HG02973 (cell line): ENCODE measurements at regions not wholly inside any gene's neighbourhood (a gene's known extent, or its start where the extent isn't known, plus 50 kb on each side); places are given as distances from the start of the nearest gene placed in this dataset.

Source experiments
- ATAC-seq: cut with Tn5 transposase; IDR thresholded peaks from one replicate; pipeline ENCODE4 v1.9.1; 2021; ENCODE audit warnings: moderate library complexity; ENCODE audit not compliant: unreplicated experiment

DNA sequence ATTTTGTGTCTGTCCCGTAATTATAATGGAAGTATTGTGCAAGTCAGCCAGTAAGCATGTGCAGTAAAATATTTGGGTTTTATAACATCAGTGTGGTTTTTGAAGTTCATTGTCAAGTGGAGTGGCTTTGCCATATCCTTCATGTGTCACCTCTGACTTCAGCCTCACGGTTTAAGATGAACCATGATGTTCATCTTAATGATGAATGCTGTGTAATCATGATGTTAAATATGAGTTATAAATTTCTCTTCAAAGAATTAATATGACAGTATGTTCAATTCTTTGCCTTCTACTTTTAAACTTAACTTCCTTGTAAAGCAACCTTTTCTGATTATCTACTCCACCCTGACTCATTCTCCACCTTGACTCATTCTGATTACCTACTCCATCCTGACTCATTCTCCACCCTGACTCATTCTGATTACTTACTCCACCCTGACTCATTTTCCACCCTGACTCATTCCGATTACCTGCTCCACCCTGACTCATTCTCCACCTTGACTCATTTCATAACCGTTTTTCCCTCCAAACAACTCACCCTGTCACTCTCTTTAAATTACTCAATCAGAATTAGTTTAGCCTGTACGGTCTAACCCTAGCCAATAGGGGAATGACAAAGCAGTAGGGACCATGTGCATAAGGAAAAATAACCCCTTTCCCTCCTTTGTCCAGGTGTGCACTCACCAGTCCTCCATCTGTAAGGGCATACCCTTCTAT lies 50.3 kb upstream of the ANKRD10 start:
- peak; percentile 99 for ATAC-seq
